ENCODE measurements at regions not wholly inside any gene's neighbourhood (a gene's known extent, or its start where the extent isn't known, plus 50 kb on each side); places are given as distances from the start of the nearest gene placed in this dataset.
A peak's percentile ranks its signal among the peaks of the same experiment; 100 is the strongest.

GRCh38 chr2:56001947-56002346 lies 78.4 kb upstream of the EFEMP1 start:
- H3F3A ChIP-seq (ENCODE audit: low read depth) = no peaks in the 10 kb centered on the region
- H3K9me2 ChIP-seq (replicated peaks; ENCODE audit: low read depth, low read length) = no peaks in the 10 kb centered on the region
- peaks cover 11% of the 10 kb centered on the region for H3K27me3 ChIP-seq (ENCODE audit: insufficient read depth, low read length, poor library complexity, severe bottlenecking)
- no peak overlapping the region for H3K4me2 ChIP-seq (ENCODE audit: low read depth, low read length, poor library complexity, severe bottlenecking)
- no peaks in the 10 kb centered on the region for H3K9me3 ChIP-seq (ENCODE audit: insufficient read depth, low read depth, low read length)
- no peaks in the 10 kb centered on the region for H3K36me3 ChIP-seq (ENCODE audit: insufficient read depth, low read length)
- no peak overlapping the region for H2AFZ ChIP-seq (ENCODE audit: low read length)
- H3K4me1 ChIP-seq (ENCODE audit: insufficient read depth, low read length, poor library complexity, severe bottlenecking) = no peaks in the 10 kb centered on the region
- no peaks in the 10 kb centered on the region for H4K20me1 ChIP-seq (ENCODE audit: insufficient read depth, low read length, poor library complexity, severe bottlenecking)
- H3K4me3 ChIP-seq (ENCODE audit: low read length, poor library complexity, severe bottlenecking) = no peak overlapping the region
- H3K9ac ChIP-seq (ENCODE audit: low read depth, low read length, poor library complexity, severe bottlenecking) = no peak overlapping the region
- H3K79me2 ChIP-seq (ENCODE audit: insufficient read depth, low read length) = no peaks in the 10 kb centered on the region
- no peak for TF ChIP-seq EZH2phosphoT487 (IDR thresholded peaks at IDR 0.05; ENCODE audit: borderline replicate concordance)
- TF ChIP-seq CTCF (conservative IDR thresholded peaks at IDR 0.05; ENCODE audit: low read length) = no peak

- Histone ChIP-seq H3K9me2 (replicated peaks; ENCODE audit: low read depth, low read length) (no peaks in the 10 kb centered on the region), H3K4me1 (ENCODE audit: insufficient read depth, low read length, poor library complexity, severe bottlenecking) (no peaks in the 10 kb centered on the region), H3K4me2 (ENCODE audit: low read depth, low read length, poor library complexity, severe bottlenecking) (no peak overlapping the region), H2AFZ (ENCODE audit: low read length) (no peak overlapping the region), H3F3A (ENCODE audit: low read depth) (no peaks in the 10 kb centered on the region), H3K9ac (ENCODE audit: low read depth, low read length, poor library complexity, severe bottlenecking) (no peak overlapping the region), H3K36me3 (ENCODE audit: insufficient read depth, low read length) (no peaks in the 10 kb centered on the region), H3K9me3 (ENCODE audit: insufficient read depth, low read depth, low read length) (no peaks in the 10 kb centered on the region), H3K79me2 (ENCODE audit: insufficient read depth, low read length) (no peaks in the 10 kb centered on the region), H3K4me3 (ENCODE audit: low read length, poor library complexity, severe bottlenecking) (no peak overlapping the region), H4K20me1 (ENCODE audit: insufficient read depth, low read length, poor library complexity, severe bottlenecking) (no peaks in the 10 kb centered on the region), H3K27me3 (ENCODE audit: insufficient read depth, low read length, poor library complexity, severe bottlenecking) (no peaks in the 10 kb centered on the region)
- TF ChIP-seq EZH2phosphoT487 (IDR thresholded peaks at IDR 0.05; ENCODE audit: borderline replicate concordance) = no peak
- no peak for TF ChIP-seq CTCF (conservative IDR thresholded peaks at IDR 0.05; ENCODE audit: low read length)
Observed at GRCh38 chr2:56008661-56009431, 85.3 kb upstream of the EFEMP1 start.

GRCh38 chr2:56009758-56010458 lies 86.3 kb upstream of the EFEMP1 start:
- Histone ChIP-seq H3K4me3 (ENCODE audit: low read length, poor library complexity, severe bottlenecking) (no peak overlapping the region), H3K27me3 (ENCODE audit: insufficient read depth, low read length, poor library complexity, severe bottlenecking) (no peaks in the 10 kb centered on the region), H3K9me2 (replicated peaks; ENCODE audit: low read depth, low read length) (no peaks in the 10 kb centered on the region), H4K20me1 (ENCODE audit: insufficient read depth, low read length, poor library complexity, severe bottlenecking) (no peaks in the 10 kb centered on the region), H3F3A (ENCODE audit: low read depth) (no peaks in the 10 kb centered on the region), H3K79me2 (ENCODE audit: insufficient read depth, low read length) (no peaks in the 10 kb centered on the region), H3K4me1 (ENCODE audit: insufficient read depth, low read length, poor library complexity, severe bottlenecking) (no peaks in the 10 kb centered on the region), H3K9me3 (ENCODE audit: insufficient read depth, low read depth, low read length) (no peaks in the 10 kb centered on the region), H2AFZ (ENCODE audit: low read length) (no peak overlapping the region), H3K9ac (ENCODE audit: low read depth, low read length, poor library complexity, severe bottlenecking) (no peak overlapping the region), H3K4me2 (ENCODE audit: low read depth, low read length, poor library complexity, severe bottlenecking) (no peak overlapping the region), H3K36me3 (ENCODE audit: insufficient read depth, low read length) (no peaks in the 10 kb centered on the region)
- TF ChIP-seq CTCF (conservative IDR thresholded peaks at IDR 0.05; ENCODE audit: low read length) (peak; percentile 65), EZH2phosphoT487 (IDR thresholded peaks at IDR 0.05; ENCODE audit: borderline replicate concordance) (no peak)
